ENCODE measurements at regions not wholly inside any gene's neighbourhood (a gene's known extent, or its start where the extent isn't known, plus 50 kb on each side); places are given as distances from the start of the nearest gene placed in this dataset.

GRCh38 chr6:77979204-77979603 is 326.4 kb downstream of the MEI4 start:
- DNase-seq, result no peak

GRCh38 chr6:77986380-77987034 is 333.7 kb downstream of the MEI4 start:
- DNase-seq, result peak; percentile 51 to 69

GRCh38 chr6:77987035-77987384 is 334.2 kb downstream of the MEI4 start:
- DNase-seq, result no peak

GRCh38 chr6:78010130-78010529 is 357.3 kb downstream of the MEI4 start:
- peak in 1 of 2 experiments; percentile 5 for DNase-seq

- DNase-seq, result no peak
Measured at GRCh38 chr6:78020586-78020985, 367.7 kb downstream of the MEI4 start.

- DNase-seq, result no peak
Measured at GRCh38 chr6:78025502-78025901, 372.7 kb downstream of the MEI4 start.

- no peak for DNase-seq
Measured at GRCh38 chr6:78031228-78031627, 378.4 kb downstream of the MEI4 start.

GRCh38 chr6:78059171-78059570 is 406.3 kb downstream of the MEI4 start:
- DNase-seq, result no peak

GRCh38 chr6:78062993-78063392 is 410.2 kb downstream of the MEI4 start:
- no peak for DNase-seq

- no peak for DNase-seq
Measured at GRCh38 chr6:78076371-78076770, 423.5 kb downstream of the MEI4 start.

GRCh38 chr6:78089531-78089930 is 436.7 kb downstream of the MEI4 start:
- DNase-seq, result no peak

GRCh38 chr6:78093906-78094305 is 441.1 kb downstream of the MEI4 start:
- DNase-seq, result no peak

GRCh38 chr6:78101387-78101786 is 448.5 kb downstream of the MEI4 start:
- no peak for DNase-seq

GRCh38 chr6:78110641-78111040 is 457.8 kb downstream of the MEI4 start:
- no peak for DNase-seq

GRCh38 chr6:78117966-78118365 is 465.1 kb downstream of the MEI4 start:
- no peak for DNase-seq

- DNase-seq, result no peak
Measured at GRCh38 chr6:78131521-78131920, 478.7 kb downstream of the MEI4 start.

- no peak for DNase-seq
Measured at GRCh38 chr6:78132671-78133410, 480.0 kb downstream of the MEI4 start.

GRCh38 chr6:78150425-78150824 is 497.6 kb downstream of the MEI4 start:
- DNase-seq, result no peak

- DNase-seq, result no peak
Measured at GRCh38 chr6:78153976-78154375, 501.1 kb downstream of the MEI4 start.

GRCh38 chr6:78157606-78158005 is 504.8 kb downstream of the MEI4 start:
- no peak for DNase-seq

- DNase-seq, result no peak
Measured at GRCh38 chr6:78188891-78189290, 536.1 kb downstream of the MEI4 start.

- DNase-seq, result no peak
Measured at GRCh38 chr6:78192057-78192456, 539.2 kb downstream of the MEI4 start.

GRCh38 chr6:78199044-78199443 is 546.2 kb downstream of the MEI4 start:
- no peak for DNase-seq

GRCh38 chr6:78222226-78222625 is 569.4 kb downstream of the MEI4 start:
- DNase-seq, result no peak

- DNase-seq, result no peak
Measured at GRCh38 chr6:78231002-78231401, 578.2 kb downstream of the MEI4 start.

Measured in Kasumi-1 (cell line).